ENCODE measurements at regions not wholly inside any gene's neighbourhood (a gene's known extent, or its start where the extent isn't known, plus 50 kb on each side); places are given as distances from the start of the nearest gene placed in this dataset.
"Not testable (repeated sequence)": the region's sequence is repeated elsewhere in the genome, so short reads cannot be mapped to it uniquely, and the experiment has no call there.

GRCh38 chr4:17436047-17436749 is 75.7 kb downstream of the QDPR start:
- not testable (repeated sequence) for DNase-seq

GRCh38 chr4:17433827-17434226 is 78.1 kb downstream of the QDPR start:
- DNase-seq: no peak

GRCh38 chr4:17427991-17428390 is 83.9 kb downstream of the QDPR start:
- no peak for DNase-seq

- no peak for DNase-seq
Measured at GRCh38 chr4:17426222-17426621, 85.7 kb downstream of the QDPR start.

GRCh38 chr4:17418010-17418409 is 93.9 kb downstream of the QDPR start:
- DNase-seq: no peak

GRCh38 chr4:17414392-17414791 is 97.5 kb downstream of the QDPR start:
- DNase-seq: no peak

- DNase-seq: no peak
Measured at GRCh38 chr4:17400686-17401085, 111.2 kb downstream of the QDPR start.

- DNase-seq: no peak
Measured at GRCh38 chr4:17398805-17399204, 113.1 kb downstream of the QDPR start.

- no peak for DNase-seq
Measured at GRCh38 chr4:17398035-17398434, 113.9 kb downstream of the QDPR start.

- no peak for DNase-seq
Measured at GRCh38 chr4:17397611-17398010, 114.3 kb downstream of the QDPR start.

GRCh38 chr4:17385403-17385802 is 126.5 kb downstream of the QDPR start:
- peak in 2 of 3 donors; percentile 7 to 14 for DNase-seq

GRCh38 chr4:17380347-17380746 is 131.5 kb downstream of the QDPR start:
- no peak for DNase-seq

GRCh38 chr4:17376205-17376604 is 135.7 kb downstream of the QDPR start:
- DNase-seq: no peak

GRCh38 chr4:17373666-17374065 is 138.2 kb downstream of the QDPR start:
- DNase-seq: no peak

- no peak for DNase-seq
Measured at GRCh38 chr4:17370818-17371217, 141.1 kb downstream of the QDPR start.

- no peak for DNase-seq
Measured at GRCh38 chr4:17368408-17368807, 143.5 kb downstream of the QDPR start.

- DNase-seq: no peak
Measured at GRCh38 chr4:17367201-17367600, 144.7 kb downstream of the QDPR start.

GRCh38 chr4:17366496-17366895 is 145.4 kb downstream of the QDPR start:
- DNase-seq: no peak

- DNase-seq: no peak
Measured at GRCh38 chr4:17362430-17362829, 149.5 kb downstream of the QDPR start.

- no peak for DNase-seq
Measured at GRCh38 chr4:17358241-17358640, 153.6 kb downstream of the QDPR start.

GRCh38 chr4:17356926-17357325 is 155.0 kb downstream of the QDPR start:
- no peak for DNase-seq

GRCh38 chr4:17352357-17352756 is 159.5 kb downstream of the QDPR start:
- no peak for DNase-seq

GRCh38 chr4:17347445-17347844 is 164.4 kb downstream of the QDPR start:
- DNase-seq: peak in 1 of 3 donors; percentile 17

- no peak for DNase-seq
Measured at GRCh38 chr4:17339376-17339775, 172.5 kb downstream of the QDPR start.

- no peak for DNase-seq
Measured at GRCh38 chr4:17336986-17337385, 174.9 kb downstream of the QDPR start.

All from suppressor macrophage treated with lipopolysaccharide for 1 hour (primary cell).